Ovary (tissue), 3 donors: ENCODE measurements at regions not wholly inside any gene's neighbourhood (a gene's known extent, or its start where the extent isn't known, plus 50 kb on each side); places are given as distances from the start of the nearest gene placed in this dataset.

Experiments
- CTCF ChIP-seq, 3 donors: fragments of 450-650 bp in 2 of 3; fragments of 200-600 bp in 1 of 3; IDR thresholded peaks; one replicate each; pipeline versions ENCODE4 v1.5.1 to v1.8.0; 2016 to 2022; ENCODE audit warnings: antibody characterized with exemption in 3 of 3, mild to moderate bottlenecking in 1 of 3
- POLR2A ChIP-seq: fragments of 450-650 bp; IDR thresholded peaks from one replicate; pipeline ENCODE4 v1.6.1; 2017; ENCODE audit warnings: antibody characterized with exemption, mild to moderate bottlenecking, moderate library complexity
- donor health status: DM: no; HTN: no; CAD: no.

- no peak for TF ChIP-seq CTCF (IDR thresholded peaks at IDR 0.05)
- TF ChIP-seq POLR2A = no peak
These were observed 154.0 kb downstream of the TMEM132E start for GRCh38 chr17:34733333-34733732.
